DND-41 (cell line): ENCODE measurements at regions not wholly inside any gene's neighbourhood (a gene's known extent, or its start where the extent isn't known, plus 50 kb on each side); places are given as distances from the start of the nearest gene placed in this dataset.

Source experiments
- ATAC-seq: fragments of 200-7000 bp; cut with Tn5 transposase; 3 replicates; pipeline ENCODE4 v1.9.1; 2021; ENCODE audit warnings: low read depth; ENCODE audit not compliant: insufficient read depth
- DNase-seq: peaks from one replicate; pipeline ENCODE4 v3.0.0-alpha.2; 2020
- H2AFZ ChIP-seq: 2 replicates; pipeline ENCODE4 v1.6.0; 2012; ENCODE audit warnings: low read depth, low read length
- H3K27ac ChIP-seq: 2 replicates; pipeline ENCODE4 v1.5.1; 2012; ENCODE audit warnings: low read length, inconsistent platforms
- H3K27me3 ChIP-seq: fragments of 200-600 bp; sonication (generic); 2 replicates; pipeline ENCODE4 v1.6.0; 2012; ENCODE audit warnings: low read length, mild to moderate bottlenecking, inconsistent platforms; ENCODE audit not compliant: insufficient read depth, poor library complexity
- H3K36me3 ChIP-seq: 2 replicates; pipeline ENCODE4 v1.5.1; 2012; ENCODE audit warnings: low read length, inconsistent platforms; ENCODE audit not compliant: insufficient read depth
- H3K4me1 ChIP-seq: 2 replicates; pipeline ENCODE4 v1.5.1; 2012; ENCODE audit warnings: mild to moderate bottlenecking, low read length; ENCODE audit not compliant: insufficient read depth
- H3K4me2 ChIP-seq: 2 replicates; pipeline ENCODE4 v1.6.0; 2012; ENCODE audit warnings: mild to moderate bottlenecking, moderate library complexity, low read length, inconsistent platforms; ENCODE audit not compliant: insufficient read depth
- H3K4me3 ChIP-seq, 2 experiments: fragments of 200-600 bp in 1 of 2; shearing (Covaris generic) in 1 of 2; 2 replicates each; pipeline ENCODE4 v1.5.1; 2012 to 2016; ENCODE audit warnings: inconsistent platforms in 2 of 2, low read length in 2 of 2, mild to moderate bottlenecking in 2 of 2, low read depth in 1 of 2, moderate library complexity in 1 of 2
- H3K79me2 ChIP-seq: 2 replicates; pipeline ENCODE4 v1.6.0; 2012; ENCODE audit warnings: low read length, inconsistent platforms; ENCODE audit not compliant: insufficient read depth
- H3K9ac ChIP-seq: 2 replicates; pipeline ENCODE4 v1.6.0; 2012; ENCODE audit warnings: low read depth, mild to moderate bottlenecking, inconsistent platforms, low read length, moderate library complexity
- H3K9me3 ChIP-seq: 2 replicates; pipeline ENCODE4 v1.5.1; 2012; ENCODE audit warnings: low read length, moderate library complexity, mild to moderate bottlenecking, inconsistent platforms; ENCODE audit not compliant: insufficient read depth, severe bottlenecking
- H4K20me1 ChIP-seq: 2 replicates; pipeline ENCODE4 v1.6.0; 2012; ENCODE audit warnings: low read length; ENCODE audit not compliant: insufficient read depth
- CTCF ChIP-seq: IDR thresholded peaks from 2 replicates; pipeline ENCODE4 v1.5.1; 2012; ENCODE audit warnings: borderline replicate concordance, low read length, moderate library complexity, mild to moderate bottlenecking; ENCODE audit not compliant: poor library complexity, severe bottlenecking; ENCODE audit errors: extremely low read depth
- EZH2 ChIP-seq: IDR thresholded peaks from 3 replicates; pipeline ENCODE4 v1.6.1; 2012; ENCODE audit warnings: borderline replicate concordance, low read depth, mild to moderate bottlenecking, moderate library complexity, low read length, inconsistent platforms; ENCODE audit not compliant: severe bottlenecking

GRCh38 chr5:56429110-56429561 lies 196.0 kb upstream of the ANKRD55 start:
- no peaks in the 10 kb centered on the region for H3K27me3 ChIP-seq
- no peak overlapping the region for H2AFZ ChIP-seq
- ATAC-seq: no peak
- DNase-seq: no peak
- H3K36me3 ChIP-seq: no peaks in the 10 kb centered on the region
- no peak overlapping the region for H3K4me2 ChIP-seq
- no peaks in the 10 kb centered on the region for H3K79me2 ChIP-seq
- no peak for TF ChIP-seq EZH2
- no peak for TF ChIP-seq CTCF
- H3K4me3 ChIP-seq: no peak overlapping the region
- H3K4me1 ChIP-seq: no peaks in the 10 kb centered on the region
- H3K9me3 ChIP-seq: no peaks in the 10 kb centered on the region
- H4K20me1 ChIP-seq: no peaks in the 10 kb centered on the region
- no peak overlapping the region for H3K27ac ChIP-seq
- H3K9ac ChIP-seq: no peak overlapping the region

DNA sequence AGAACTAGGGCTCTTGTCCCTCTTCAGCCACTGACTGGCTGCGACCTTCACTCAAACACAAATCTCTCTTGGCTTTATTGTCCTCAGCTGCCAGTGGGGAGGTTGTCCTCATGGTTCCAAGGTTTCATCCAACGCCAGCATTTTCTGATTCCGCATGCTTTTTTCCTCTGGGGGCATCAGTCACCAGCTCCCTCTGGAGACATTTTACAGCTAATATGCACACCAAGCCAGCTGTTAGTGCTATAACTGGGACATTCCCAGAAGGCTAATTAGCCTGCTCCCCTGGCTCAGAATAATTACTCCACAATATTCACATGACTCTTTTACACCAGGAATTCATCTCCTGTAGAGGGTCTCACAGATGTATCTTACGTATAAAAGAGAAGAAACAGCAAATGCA lies 193.6 kb upstream of the ANKRD55 start:
- H2AFZ ChIP-seq: no peak overlapping the region
- no peak for DNase-seq
- H3K4me1 ChIP-seq: no peaks in the 10 kb centered on the region
- no peaks in the 10 kb centered on the region for H3K36me3 ChIP-seq
- no peaks in the 10 kb centered on the region for H3K79me2 ChIP-seq
- no peak overlapping the region for H3K9ac ChIP-seq
- H4K20me1 ChIP-seq: no peaks in the 10 kb centered on the region
- H3K4me2 ChIP-seq: no peak overlapping the region
- no peak for ATAC-seq
- H3K9me3 ChIP-seq: no peaks in the 10 kb centered on the region
- no peak for TF ChIP-seq EZH2
- no peak for TF ChIP-seq CTCF
- H3K27me3 ChIP-seq: no peaks in the 10 kb centered on the region
- H3K4me3 ChIP-seq: no peak overlapping the region
- H3K27ac ChIP-seq: no peak overlapping the region

DNA sequence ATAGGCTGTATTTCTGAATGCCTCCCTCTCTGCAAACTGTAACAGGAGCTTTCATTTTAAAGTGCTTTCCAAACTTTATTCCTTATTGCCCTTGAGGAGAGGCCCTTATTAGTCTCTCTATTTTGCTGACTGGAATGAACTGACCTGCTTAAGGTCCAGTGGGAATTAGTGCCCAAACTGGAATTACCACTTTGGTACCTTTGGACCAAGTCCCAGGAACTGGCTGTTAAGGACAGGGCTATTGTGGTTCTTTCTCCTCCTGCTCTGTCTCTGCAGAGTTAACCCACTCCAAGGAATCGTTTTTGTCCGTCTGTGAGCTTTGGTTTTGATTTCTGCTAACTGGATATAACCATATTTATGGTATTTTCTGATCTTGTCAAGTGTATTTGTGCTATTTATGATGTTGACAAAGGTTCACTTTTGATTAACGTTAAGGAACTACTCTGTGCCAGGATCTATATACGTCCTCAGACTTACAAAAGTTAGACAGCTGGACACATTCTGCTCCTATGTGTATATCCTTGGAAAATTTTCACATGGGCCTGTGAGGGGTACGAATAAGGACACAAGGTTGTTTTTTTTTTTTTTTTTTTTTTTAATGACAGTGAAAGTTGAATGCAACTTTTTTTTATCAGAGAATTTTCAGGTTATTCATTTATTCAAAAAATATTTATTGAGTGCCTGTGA lies 189.1 kb upstream of the ANKRD55 start:
- H3K27me3 ChIP-seq: no peaks in the 10 kb centered on the region
- no peaks in the 10 kb centered on the region for H3K79me2 ChIP-seq
- H3K4me1 ChIP-seq: no peaks in the 10 kb centered on the region
- no peak for ATAC-seq
- H3K4me2 ChIP-seq: no peak overlapping the region
- H3K36me3 ChIP-seq: no peaks in the 10 kb centered on the region
- H2AFZ ChIP-seq: no peak overlapping the region
- peaks cover 3% of the 10 kb centered on the region for H3K9me3 ChIP-seq
- no peak for DNase-seq
- no peak overlapping the region for H3K9ac ChIP-seq
- H3K27ac ChIP-seq: no peak overlapping the region
- no peak overlapping the region for H3K4me3 ChIP-seq
- TF ChIP-seq CTCF (no peak), EZH2 (no peak)
- H4K20me1 ChIP-seq: no peaks in the 10 kb centered on the region
